Right atrium auricular region (tissue), 2 donors: ENCODE measurements at regions not wholly inside any gene's neighbourhood (a gene's known extent, or its start where the extent isn't known, plus 50 kb on each side); places are given as distances from the start of the nearest gene placed in this dataset.

Experiments used
- DNase-seq: peaks from one replicate; pipeline ENCODE4 v3.0.0-alpha.2; 2019; ENCODE audit warnings: low spot score
- H3K27ac ChIP-seq, 2 donors: fragments of 200-600 bp; sonication (generic); 1 replicate in 1 of 2; 2 replicates in 1 of 2; pipeline ENCODE4 v1.5.1; 2016 to 2019
- H3K27me3 ChIP-seq, 2 donors: fragments of 200-600 bp; sonication (generic); one replicate each; pipeline versions ENCODE4 v1.5.1 to v1.6.0; 2017 to 2019
- H3K36me3 ChIP-seq: fragments of 200-600 bp; sonication (generic); one replicate; pipeline ENCODE4 v1.5.1; 2016
- H3K4me1 ChIP-seq, 2 donors: fragments of 200-600 bp; sonication (generic); one replicate each; pipeline versions ENCODE4 v1.5.1 to v1.6.0; 2017 to 2019
- H3K4me3 ChIP-seq, 2 donors: fragments of 200-600 bp; sonication (generic); 1 replicate in 1 of 2; 2 replicates in 1 of 2; pipeline ENCODE4 v1.5.1; 2017 to 2019; ENCODE audit warnings: mild to moderate bottlenecking in 1 of 2, moderate library complexity in 1 of 2
- H3K9me3 ChIP-seq, 2 donors: fragments of 200-600 bp; sonication (generic); one replicate each; pipeline ENCODE4 v1.5.1; 2019
- TF ChIP-seq, protein P1 (sequence below), 2 donors: fragments of 200-600 bp; sonication (generic); IDR thresholded peaks; one replicate each; pipeline ENCODE4 v1.5.1; 2019; ENCODE audit warnings: antibody characterized with exemption in 2 of 2

DNA sequence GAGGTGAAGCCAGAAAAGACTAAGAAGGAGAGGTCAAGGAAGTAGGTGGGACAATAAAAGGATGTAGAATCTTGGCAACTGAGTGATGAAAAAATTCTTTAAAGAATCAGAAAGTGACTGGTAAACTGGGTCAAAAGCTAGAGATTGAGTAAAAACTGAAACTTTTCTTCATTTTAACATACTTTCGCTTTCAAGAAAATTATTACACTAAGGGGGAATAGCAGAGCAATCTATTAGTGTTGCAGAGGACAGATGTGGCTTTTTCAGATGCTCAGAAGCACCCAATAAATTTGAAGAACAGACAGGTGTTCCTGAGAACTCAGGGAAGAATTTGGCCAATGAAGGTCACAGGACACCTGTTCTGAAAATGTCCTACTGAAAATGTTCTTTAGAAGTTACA, 805.4 kb upstream of the ALCAM start:
- Histone ChIP-seq H3K4me3 (no peak overlapping the region), H3K27me3 (no peaks in the 10 kb centered on the region), H3K4me1 (no peaks in the 10 kb centered on the region), H3K9me3 (no peaks in the 10 kb centered on the region), H3K36me3 (no peaks in the 10 kb centered on the region), H3K27ac (no peak overlapping the region)
- TF ChIP-seq, protein P1, sequence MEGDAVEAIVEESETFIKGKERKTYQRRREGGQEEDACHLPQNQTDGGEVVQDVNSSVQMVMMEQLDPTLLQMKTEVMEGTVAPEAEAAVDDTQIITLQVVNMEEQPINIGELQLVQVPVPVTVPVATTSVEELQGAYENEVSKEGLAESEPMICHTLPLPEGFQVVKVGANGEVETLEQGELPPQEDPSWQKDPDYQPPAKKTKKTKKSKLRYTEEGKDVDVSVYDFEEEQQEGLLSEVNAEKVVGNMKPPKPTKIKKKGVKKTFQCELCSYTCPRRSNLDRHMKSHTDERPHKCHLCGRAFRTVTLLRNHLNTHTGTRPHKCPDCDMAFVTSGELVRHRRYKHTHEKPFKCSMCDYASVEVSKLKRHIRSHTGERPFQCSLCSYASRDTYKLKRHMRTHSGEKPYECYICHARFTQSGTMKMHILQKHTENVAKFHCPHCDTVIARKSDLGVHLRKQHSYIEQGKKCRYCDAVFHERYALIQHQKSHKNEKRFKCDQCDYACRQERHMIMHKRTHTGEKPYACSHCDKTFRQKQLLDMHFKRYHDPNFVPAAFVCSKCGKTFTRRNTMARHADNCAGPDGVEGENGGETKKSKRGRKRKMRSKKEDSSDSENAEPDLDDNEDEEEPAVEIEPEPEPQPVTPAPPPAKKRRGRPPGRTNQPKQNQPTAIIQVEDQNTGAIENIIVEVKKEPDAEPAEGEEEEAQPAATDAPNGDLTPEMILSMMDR (IDR thresholded peaks at IDR 0.05), result no peak
- no peak for DNase-seq

DNA sequence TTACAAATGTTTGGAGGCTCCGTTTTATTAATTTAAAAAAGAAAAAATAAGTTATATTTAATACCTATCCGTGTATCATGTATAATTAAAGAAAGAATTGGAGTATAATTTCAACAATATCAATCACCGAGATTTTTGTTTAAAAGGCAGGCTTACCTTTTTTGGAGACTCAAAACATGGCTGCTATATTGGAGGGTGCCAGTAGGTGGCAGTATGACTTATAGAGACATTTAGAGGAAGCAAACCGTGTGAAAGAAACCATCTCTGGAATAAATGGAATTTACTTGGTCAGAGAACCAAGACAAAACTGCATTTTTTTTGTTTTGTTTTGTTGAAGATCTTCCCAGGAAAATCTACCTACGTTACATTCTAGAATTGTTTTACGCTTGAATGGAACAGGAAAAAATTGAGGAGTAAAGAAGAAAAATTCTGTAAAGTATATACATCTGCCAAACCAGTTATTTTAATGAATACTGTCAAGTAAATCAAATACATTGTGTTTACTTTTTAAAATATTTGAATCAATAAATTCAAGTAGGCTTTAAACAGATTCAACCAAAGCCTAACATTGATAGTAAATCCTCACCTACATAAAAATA, 802.6 kb upstream of the ALCAM start:
- no peak overlapping the region for H3K27ac ChIP-seq
- no peak overlapping the region for H3K4me3 ChIP-seq
- no peaks in the 10 kb centered on the region for H3K9me3 ChIP-seq
- DNase-seq, result no peak
- no peaks in the 10 kb centered on the region for H3K27me3 ChIP-seq
- no peaks in the 10 kb centered on the region for H3K36me3 ChIP-seq
- H3K4me1 ChIP-seq, result no peaks in the 10 kb centered on the region
- TF ChIP-seq, protein P1 (IDR thresholded peaks at IDR 0.05), result peak; percentile 22 to 68

DNA sequence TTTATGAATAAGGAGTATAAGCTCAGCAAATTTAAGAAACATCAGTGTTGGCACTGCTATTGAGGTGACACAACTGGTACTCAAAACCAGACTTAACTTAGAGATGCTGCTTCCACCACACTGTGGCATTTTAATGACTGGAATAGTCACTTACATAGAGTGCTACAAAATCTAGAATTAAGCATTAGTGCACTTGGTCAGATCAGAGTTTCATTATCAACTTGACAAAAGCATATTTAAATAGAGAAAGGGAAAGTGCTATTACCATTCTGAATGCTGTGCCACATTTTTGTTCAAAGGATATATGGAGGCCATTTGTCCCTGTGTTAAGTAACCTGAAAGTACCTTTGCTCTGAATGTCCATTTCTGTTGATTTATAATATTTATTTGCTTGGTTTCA, 800.7 kb upstream of the ALCAM start:
- TF ChIP-seq, protein P1 (IDR thresholded peaks at IDR 0.05), result no peak
- no peaks in the 10 kb centered on the region for H3K9me3 ChIP-seq
- no peak overlapping the region for H3K4me3 ChIP-seq
- no peak for DNase-seq
- no peaks in the 10 kb centered on the region for H3K27me3 ChIP-seq
- no peaks in the 10 kb centered on the region for H3K4me1 ChIP-seq
- H3K36me3 ChIP-seq, result no peaks in the 10 kb centered on the region
- no peak overlapping the region for H3K27ac ChIP-seq

DNA sequence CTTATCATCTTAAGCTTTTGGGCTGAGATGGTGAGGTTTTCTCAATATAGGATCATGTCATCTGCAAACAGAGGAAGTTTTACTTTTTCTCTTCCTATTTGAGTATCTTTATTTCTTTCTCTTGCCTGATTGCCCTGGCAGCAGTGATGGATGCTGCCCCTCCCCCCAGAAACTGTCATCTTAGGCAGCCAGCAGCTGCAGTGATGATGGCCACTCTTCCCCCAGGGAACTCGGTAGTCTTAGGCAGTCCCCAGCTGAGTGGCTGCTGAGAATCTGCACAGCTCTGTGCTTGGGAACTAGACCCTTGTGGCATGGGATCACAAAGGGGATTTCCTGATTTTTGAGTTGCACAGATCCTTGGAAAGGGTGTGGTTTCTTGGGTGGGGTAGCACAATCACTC, 791.1 kb upstream of the ALCAM start:
- Histone ChIP-seq H3K27me3 (no peaks in the 10 kb centered on the region), H3K4me3 (no peak overlapping the region), H3K4me1 (no peaks in the 10 kb centered on the region), H3K9me3 (peaks cover 0 to 27% of the 10 kb centered on the region in 2 donors), H3K36me3 (no peaks in the 10 kb centered on the region), H3K27ac (no peak overlapping the region)
- TF ChIP-seq, protein P1 (IDR thresholded peaks at IDR 0.05), result no peak
- DNase-seq, result no peak

DNA sequence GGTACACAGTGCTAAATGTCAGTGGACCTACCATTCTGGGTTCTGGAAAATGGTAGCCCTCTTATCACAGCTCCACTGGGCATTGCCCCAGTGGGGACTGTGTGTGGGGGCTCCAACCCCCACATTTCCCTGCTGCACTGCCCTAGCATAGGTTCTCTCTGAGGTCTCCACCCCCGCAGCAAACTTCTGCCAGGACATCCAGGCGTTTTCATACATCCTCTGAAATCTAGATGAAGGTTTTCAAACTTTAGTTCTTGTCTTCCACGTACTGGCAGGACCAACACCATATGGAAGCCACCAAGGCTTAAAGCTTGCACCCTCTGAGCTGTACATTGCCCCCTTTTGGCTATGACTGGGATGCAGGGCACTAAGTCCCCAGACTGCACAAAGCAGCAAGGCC, 788.2 kb upstream of the ALCAM start:
- no peak overlapping the region for H3K27ac ChIP-seq
- H3K27me3 ChIP-seq, result no peaks in the 10 kb centered on the region
- DNase-seq, result no peak
- TF ChIP-seq, protein P1 (IDR thresholded peaks at IDR 0.05), result no peak
- H3K9me3 ChIP-seq, result peaks cover 0 to 27% of the 10 kb centered on the region in 2 donors
- no peaks in the 10 kb centered on the region for H3K4me1 ChIP-seq
- no peak overlapping the region for H3K4me3 ChIP-seq
- no peaks in the 10 kb centered on the region for H3K36me3 ChIP-seq

DNA sequence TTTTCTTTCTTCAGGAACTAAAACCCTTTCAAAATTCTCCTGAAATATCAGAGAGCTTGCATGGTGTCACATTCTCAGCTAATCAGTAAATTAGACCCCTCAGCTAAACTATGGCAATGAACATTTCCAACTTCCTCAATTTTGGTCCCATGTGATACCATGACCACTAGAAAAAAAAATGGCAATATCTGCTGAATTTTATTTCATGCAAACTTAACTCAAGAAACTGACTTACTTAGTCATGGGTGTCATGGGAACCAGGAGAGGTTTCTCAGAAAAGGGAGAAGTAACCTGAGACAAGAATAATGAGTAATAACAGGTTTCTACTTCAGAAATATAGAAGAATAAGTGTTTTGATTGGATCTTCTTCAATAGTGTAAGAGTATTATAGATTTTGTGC, 784.6 kb upstream of the ALCAM start:
- Histone ChIP-seq H3K36me3 (no peaks in the 10 kb centered on the region), H3K27ac (no peak overlapping the region), H3K4me3 (no peak overlapping the region), H3K9me3 (peaks cover 0 to 18% of the 10 kb centered on the region in 2 donors), H3K4me1 (no peaks in the 10 kb centered on the region), H3K27me3 (no peaks in the 10 kb centered on the region)
- no peak for DNase-seq
- TF ChIP-seq, protein P1 (IDR thresholded peaks at IDR 0.05), result no peak
